Ovary (tissue), 7 donors: ENCODE measurements at regions not wholly inside any gene's neighbourhood (a gene's known extent, or its start where the extent isn't known, plus 50 kb on each side); places are given as distances from the start of the nearest gene placed in this dataset.

Experiments
- DNase-seq, 5 donors: peaks; one replicate each; pipeline ENCODE4 v3.0.0-alpha.2; 2019 to 2020
- H3K27ac ChIP-seq, 2 donors: fragments of 200-600 bp; one replicate each; pipeline versions ENCODE4 v1.5.1 to v1.8.0; 2019 to 2022
- H3K27me3 ChIP-seq: fragments of 200-600 bp; one replicate; pipeline ENCODE4 v1.8.0; 2022
- H3K36me3 ChIP-seq: fragments of 200-600 bp; sonication (generic); one replicate; pipeline ENCODE4 v1.5.1; 2019
- H3K4me1 ChIP-seq: one replicate; pipeline ENCODE4 v1.8.1; 2013; ENCODE audit warnings: mild to moderate bottlenecking, moderate library complexity; ENCODE audit not compliant: insufficient read depth
- H3K4me3 ChIP-seq: fragments of 200-600 bp; sonication (generic); one replicate; pipeline ENCODE4 v1.5.1; 2017
- H3K9me3 ChIP-seq, 2 donors: fragments of 200-600 bp in 1 of 2; sonication (generic) in 1 of 2; one replicate each; pipeline versions ENCODE4 v1.5.1 to v1.8.1; 2013 to 2019; ENCODE audit warnings: mild to moderate bottlenecking in 1 of 2, moderate library complexity in 1 of 2
- CTCF ChIP-seq, 3 donors: fragments of 450-650 bp in 2 of 3; fragments of 200-600 bp in 1 of 3; IDR thresholded peaks; one replicate each; pipeline versions ENCODE4 v1.5.1 to v1.8.0; 2016 to 2022; ENCODE audit warnings: antibody characterized with exemption in 3 of 3, mild to moderate bottlenecking in 1 of 3
- EP300 ChIP-seq: sonication (generic); formaldehyde crosslinking; IDR thresholded peaks from one replicate; pipeline ENCODE4 v1.6.1; 2017; ENCODE audit warnings: antibody characterized with exemption
- POLR2A ChIP-seq: fragments of 450-650 bp; IDR thresholded peaks from one replicate; pipeline ENCODE4 v1.6.1; 2017; ENCODE audit warnings: antibody characterized with exemption, mild to moderate bottlenecking, moderate library complexity
- WGBS, 3 donors: extraction: QIAGEN DNeasy Blood & Tissue Kit in 1 of 3; methylation state at CpG; one replicate each; pipeline versions ENCODE4 v1.1.5 to v1.1.7; 2013 to 2017; 5-methylcytosine and 5-hydroxymethylcytosine counted together
- intact Hi-C, 4 donors: fragments of 100-400 bp; cut with DNase I; formaldehyde crosslinking; loops; one replicate each; pipeline versions ENCODE4 v1.11.0 to v1.15.1; 2022 to 2023
- donor health status: DM: no; HTN: no; CAD: no; lungs with moderate emphysema.
- donor health status: DM: no; HTN: no; CAD: no.
- donor health status: Bipolar disorder and iron deficiency.
- donor health status: DM: no; HTN: no; CAD: no.
- donor health status: DM: yes; HTN: yes; CAD: no.

GRCh38 chr3:117463276-117464115, 753.9 kb downstream of the TUSC7 start:
- no peak overlapping the region for H3K27ac ChIP-seq
- TF ChIP-seq POLR2A (no peak), CTCF (IDR thresholded peaks at IDR 0.05) (no peak), EP300 (no peak)
- no peak overlapping the region for H3K4me3 ChIP-seq
- no peaks in the 10 kb centered on the region for H3K36me3 ChIP-seq
- H3K27me3 ChIP-seq = no peaks in the 10 kb centered on the region
- intact Hi-C loops = no loop called here
- 19 to 27% (median 21%) methylated on average over 1 of the region's 1 CpG for WGBS, 3 donors
- DNase-seq = no peak
- H3K4me1 ChIP-seq = no peaks in the 10 kb centered on the region
- H3K9me3 ChIP-seq = no peaks in the 10 kb centered on the region

- Histone ChIP-seq H3K27ac (no peak overlapping the region), H3K36me3 (no peaks in the 10 kb centered on the region), H3K4me1 (no peaks in the 10 kb centered on the region), H3K9me3 (no peaks in the 10 kb centered on the region), H3K27me3 (no peaks in the 10 kb centered on the region), H3K4me3 (no peak overlapping the region)
- DNase-seq = no peak
- 0 to 43% (median 32%) methylated on average over 1 of the region's 1 CpG for WGBS, 3 donors
- TF ChIP-seq EP300 = no peak
- TF ChIP-seq CTCF (IDR thresholded peaks at IDR 0.05) = no peak
- TF ChIP-seq POLR2A = no peak
- intact Hi-C loops = no loop called here
Measured at GRCh38 chr3:117471831-117472230, 762.3 kb downstream of the TUSC7 start.

GRCh38 chr3:117473981-117474538, 764.5 kb downstream of the TUSC7 start:
- Histone ChIP-seq H3K27ac (no peak overlapping the region), H3K9me3 (no peaks in the 10 kb centered on the region), H3K4me1 (no peaks in the 10 kb centered on the region), H3K36me3 (no peaks in the 10 kb centered on the region), H3K4me3 (no peak overlapping the region), H3K27me3 (no peaks in the 10 kb centered on the region)
- intact Hi-C loops = no loop called here
- DNase-seq = no peak
- WGBS, 3 donors = 16 to 39% (median 22%) methylated on average over 8 of the region's 8 CpGs
- TF ChIP-seq CTCF (IDR thresholded peaks at IDR 0.05) (no peak), POLR2A (no peak), EP300 (no peak)

- no peaks in the 10 kb centered on the region for H3K4me1 ChIP-seq
- H3K36me3 ChIP-seq = no peaks in the 10 kb centered on the region
- no peaks in the 10 kb centered on the region for H3K27me3 ChIP-seq
- 66 to 81% (median 76%) methylated on average over 2 of the region's 2 CpGs for WGBS, 3 donors
- no peak for TF ChIP-seq EP300
- no peak for TF ChIP-seq POLR2A
- TF ChIP-seq CTCF (IDR thresholded peaks at IDR 0.05) = no peak
- H3K27ac ChIP-seq = no peak overlapping the region
- no peak overlapping the region for H3K4me3 ChIP-seq
- H3K9me3 ChIP-seq = no peaks in the 10 kb centered on the region
- intact Hi-C loops = no loop called here
- no peak for DNase-seq
Measured at GRCh38 chr3:117476572-117476971, 767.0 kb downstream of the TUSC7 start.
